ENCODE measurements at regions not wholly inside any gene's neighbourhood (a gene's known extent, or its start where the extent isn't known, plus 50 kb on each side); places are given as distances from the start of the nearest gene placed in this dataset.
A peak's percentile ranks its signal among the peaks of the same experiment; 100 is the strongest.

GRCh38 chrX:96311366-96311765, 373.3 kb upstream of the DIAPH2 start:
- no peak for DNase-seq (ENCODE audit: extremely low read depth, low read depth)
- TF ChIP-seq CTCF (IDR thresholded peaks at IDR 0.05; ENCODE audit: low read depth, low read length): no peak

- no peak for TF ChIP-seq CTCF (IDR thresholded peaks at IDR 0.05; ENCODE audit: low read depth, low read length)
- DNase-seq (ENCODE audit: extremely low read depth, low read depth): no peak
Observed at GRCh38 chrX:96314985-96315384, 369.7 kb upstream of the DIAPH2 start.

DNA sequence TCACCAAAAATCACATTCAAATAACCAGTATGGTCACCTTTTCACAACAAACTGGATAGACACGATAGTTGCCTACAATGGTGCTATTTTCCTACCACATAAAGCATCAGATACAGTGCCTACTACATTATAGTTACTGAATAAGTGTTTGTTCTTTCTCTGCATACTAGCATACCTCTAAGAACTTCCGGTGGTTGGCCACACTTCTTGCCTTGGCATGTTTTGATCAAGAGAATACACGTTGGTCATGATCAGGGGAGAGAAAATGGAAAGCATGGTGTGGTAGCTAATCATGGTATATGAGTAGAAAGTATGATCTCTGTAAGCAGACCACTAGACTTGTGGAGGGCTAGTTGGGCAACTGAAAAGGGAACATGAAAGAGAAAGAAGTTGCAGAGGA, 322.8 kb upstream of the DIAPH2 start:
- DNase-seq (ENCODE audit: extremely low read depth, low read depth): no peak
- no peak for TF ChIP-seq CTCF (IDR thresholded peaks at IDR 0.05; ENCODE audit: low read depth, low read length)

GRCh38 chrX:96372313-96373046, 312.2 kb upstream of the DIAPH2 start:
- DNase-seq (ENCODE audit: extremely low read depth, low read depth): peak; percentile 27
- peak; percentile 66 for TF ChIP-seq CTCF (IDR thresholded peaks at IDR 0.05; ENCODE audit: low read depth, low read length)

GRCh38 chrX:96373047-96373355, 311.6 kb upstream of the DIAPH2 start:
- no peak for TF ChIP-seq CTCF (IDR thresholded peaks at IDR 0.05; ENCODE audit: low read depth, low read length)
- DNase-seq (ENCODE audit: extremely low read depth, low read depth): no peak

DNA sequence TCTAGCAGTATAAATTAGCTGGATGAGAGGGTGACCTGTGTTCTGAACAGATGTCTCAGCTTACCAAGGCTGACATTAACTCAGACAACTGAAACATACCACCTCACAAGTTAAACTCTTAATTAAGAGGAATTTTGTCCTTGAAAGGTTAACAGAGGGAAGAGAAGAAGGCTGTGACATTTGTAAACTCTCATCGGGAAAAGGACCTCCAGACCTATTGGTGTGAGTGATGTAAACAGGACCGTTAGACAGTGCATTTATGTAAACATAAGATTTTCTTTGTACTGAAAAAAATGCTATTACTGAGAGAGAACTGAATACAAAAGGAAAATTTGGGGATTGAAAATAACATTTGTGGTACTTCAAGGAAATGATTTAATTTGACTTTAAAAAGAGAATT, 308.4 kb upstream of the DIAPH2 start:
- no peak for TF ChIP-seq CTCF (IDR thresholded peaks at IDR 0.05; ENCODE audit: low read depth, low read length)
- no peak for DNase-seq (ENCODE audit: extremely low read depth, low read depth)

GRCh38 chrX:96379951-96380350, 304.7 kb upstream of the DIAPH2 start:
- DNase-seq (ENCODE audit: extremely low read depth, low read depth): no peak
- TF ChIP-seq CTCF (IDR thresholded peaks at IDR 0.05; ENCODE audit: low read depth, low read length): no peak

Measured in AG09319 (cell line).